ENCODE measurements at regions not wholly inside any gene's neighbourhood (a gene's known extent, or its start where the extent isn't known, plus 50 kb on each side); places are given as distances from the start of the nearest gene placed in this dataset.

DNA sequence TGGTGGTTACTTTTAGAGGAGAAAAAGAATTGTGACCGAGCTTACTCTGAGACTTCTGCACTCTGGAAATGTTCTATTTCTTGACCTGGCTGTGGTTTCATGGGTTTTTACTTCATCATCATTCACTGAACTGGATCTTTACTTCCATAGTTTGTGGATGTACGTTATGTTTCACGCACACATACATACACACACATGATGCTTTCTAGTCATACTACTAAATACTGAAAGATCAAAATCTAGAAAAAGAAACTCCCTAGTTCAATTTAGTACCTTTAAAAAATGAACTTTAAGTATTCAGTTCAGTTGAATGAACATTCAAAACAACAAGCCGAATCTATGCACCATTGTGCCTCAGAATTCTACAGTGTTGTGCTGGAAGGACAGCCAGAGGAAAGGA, 65.0 kb downstream of the TEX35 start:
- TF ChIP-seq, protein P1, sequence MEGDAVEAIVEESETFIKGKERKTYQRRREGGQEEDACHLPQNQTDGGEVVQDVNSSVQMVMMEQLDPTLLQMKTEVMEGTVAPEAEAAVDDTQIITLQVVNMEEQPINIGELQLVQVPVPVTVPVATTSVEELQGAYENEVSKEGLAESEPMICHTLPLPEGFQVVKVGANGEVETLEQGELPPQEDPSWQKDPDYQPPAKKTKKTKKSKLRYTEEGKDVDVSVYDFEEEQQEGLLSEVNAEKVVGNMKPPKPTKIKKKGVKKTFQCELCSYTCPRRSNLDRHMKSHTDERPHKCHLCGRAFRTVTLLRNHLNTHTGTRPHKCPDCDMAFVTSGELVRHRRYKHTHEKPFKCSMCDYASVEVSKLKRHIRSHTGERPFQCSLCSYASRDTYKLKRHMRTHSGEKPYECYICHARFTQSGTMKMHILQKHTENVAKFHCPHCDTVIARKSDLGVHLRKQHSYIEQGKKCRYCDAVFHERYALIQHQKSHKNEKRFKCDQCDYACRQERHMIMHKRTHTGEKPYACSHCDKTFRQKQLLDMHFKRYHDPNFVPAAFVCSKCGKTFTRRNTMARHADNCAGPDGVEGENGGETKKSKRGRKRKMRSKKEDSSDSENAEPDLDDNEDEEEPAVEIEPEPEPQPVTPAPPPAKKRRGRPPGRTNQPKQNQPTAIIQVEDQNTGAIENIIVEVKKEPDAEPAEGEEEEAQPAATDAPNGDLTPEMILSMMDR (IDR thresholded peaks at IDR 0.05): no peak
- no peak for TF ChIP-seq POLR2A (IDR thresholded peaks at IDR 0.05)
